ENCODE measurements at regions not wholly inside any gene's neighbourhood (a gene's known extent, or its start where the extent isn't known, plus 50 kb on each side); places are given as distances from the start of the nearest gene placed in this dataset.
"Not testable (repeated sequence)": the region's sequence is repeated elsewhere in the genome, so short reads cannot be mapped to it uniquely, and the experiment has no call there.

DNA sequence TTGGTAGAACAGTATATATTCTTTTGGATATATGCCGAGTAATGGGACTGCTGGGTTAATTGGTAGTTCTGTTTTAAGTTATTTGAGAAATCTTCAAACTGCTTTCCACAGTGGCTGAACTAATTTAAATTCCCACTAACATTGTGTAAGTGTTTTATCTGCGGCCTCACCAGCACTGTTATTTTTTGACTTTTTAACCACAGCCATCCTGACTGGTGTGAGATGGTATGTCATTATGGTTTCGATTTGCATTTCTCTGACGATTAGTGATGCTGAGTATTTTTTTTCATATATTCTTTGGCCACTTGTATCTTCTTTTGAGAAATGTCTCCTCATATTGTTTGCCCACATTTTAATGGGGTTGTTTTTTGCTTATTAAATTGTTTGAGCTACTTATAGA lies 357.4 kb downstream of the C12orf50 start:
- DNase-seq: no peak

GRCh38 chr12:87670448-87670847 lies 358.8 kb downstream of the C12orf50 start:
- DNase-seq: no peak

DNA sequence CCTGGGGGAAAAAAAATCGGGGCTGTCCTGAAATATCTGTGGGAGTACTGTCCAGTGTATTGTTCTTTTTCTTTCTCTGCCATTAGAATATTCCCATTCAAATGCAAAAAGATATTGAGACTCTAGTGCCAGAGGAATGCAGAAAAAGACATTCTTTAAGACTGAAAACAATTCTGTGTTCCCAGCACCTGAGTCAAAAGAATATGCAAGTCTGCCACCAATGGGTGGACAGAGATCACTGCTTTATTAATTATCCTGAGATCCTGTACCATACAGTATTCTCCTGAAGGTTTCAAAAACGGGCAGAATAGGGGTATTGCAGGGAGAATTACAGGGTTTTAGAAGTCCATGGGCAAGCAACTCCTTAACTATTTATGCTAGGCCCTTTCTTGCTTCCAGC lies 361.8 kb downstream of the C12orf50 start:
- DNase-seq: no peak

GRCh38 chr12:87661786-87662377 lies 367.3 kb downstream of the C12orf50 start:
- DNase-seq: no peak

DNA sequence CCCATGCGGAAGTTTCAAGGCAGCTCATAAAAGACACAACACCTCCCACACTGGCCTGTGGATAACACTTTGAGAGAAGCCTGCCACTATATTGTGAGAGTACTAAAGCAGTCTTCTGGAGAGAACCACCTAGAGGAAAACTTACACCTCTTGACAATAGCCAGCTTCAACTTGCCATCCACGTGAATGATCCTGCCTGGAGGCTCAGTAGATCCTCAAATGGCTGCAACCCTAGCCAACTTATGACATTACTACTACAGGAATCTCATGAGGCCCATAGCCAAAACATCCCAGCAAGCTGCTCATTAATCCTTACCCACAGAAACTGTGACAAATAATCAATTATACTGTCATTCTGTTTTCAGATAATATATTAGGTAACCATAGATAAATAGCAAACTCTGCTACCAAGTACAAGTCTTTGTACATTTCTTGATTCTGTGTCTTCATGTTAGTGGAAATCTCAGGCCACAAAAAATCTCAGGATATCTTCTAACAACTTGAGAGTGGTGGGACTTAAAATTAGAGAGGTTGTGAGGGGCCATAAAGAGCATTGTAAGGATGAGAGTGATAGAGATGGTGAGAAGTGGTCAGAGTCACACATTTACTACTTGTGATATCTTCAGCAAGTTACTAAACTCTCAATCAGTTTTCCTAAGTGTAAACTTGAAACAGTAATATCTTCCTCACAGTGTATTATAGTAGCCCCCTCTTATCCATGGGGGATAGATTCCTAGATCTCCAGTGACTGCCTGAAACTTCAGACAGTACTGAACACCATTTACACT lies 368.0 kb downstream of the C12orf50 start:
- no peak for DNase-seq

GRCh38 chr12:87660291-87660690 lies 368.9 kb downstream of the C12orf50 start:
- no peak for DNase-seq

DNA sequence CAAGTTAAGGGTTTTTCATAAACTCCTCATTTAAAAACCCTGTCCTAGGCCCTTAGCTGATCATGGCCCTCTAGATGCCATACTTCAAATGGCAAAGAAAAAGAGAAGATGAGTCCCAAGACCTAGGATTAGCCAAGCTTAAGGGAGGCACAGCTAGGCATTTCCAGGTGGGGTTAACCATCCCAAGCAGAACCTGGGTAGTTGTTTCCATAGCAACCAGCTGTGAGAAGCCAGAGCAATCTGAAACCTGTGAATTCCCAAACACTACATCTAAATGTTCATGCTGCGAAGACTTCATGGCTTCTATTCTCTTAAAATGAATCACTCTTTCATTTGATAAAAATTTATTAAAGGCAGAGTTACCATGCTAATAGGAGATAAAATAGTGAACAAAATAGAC lies 372.9 kb downstream of the C12orf50 start:
- DNase-seq: no peak

GRCh38 chr12:87651670-87652425 lies 377.4 kb downstream of the C12orf50 start:
- DNase-seq: no peak

- no peak for DNase-seq
Measured at GRCh38 chr12:87642245-87642644, 387.0 kb downstream of the C12orf50 start.

DNA sequence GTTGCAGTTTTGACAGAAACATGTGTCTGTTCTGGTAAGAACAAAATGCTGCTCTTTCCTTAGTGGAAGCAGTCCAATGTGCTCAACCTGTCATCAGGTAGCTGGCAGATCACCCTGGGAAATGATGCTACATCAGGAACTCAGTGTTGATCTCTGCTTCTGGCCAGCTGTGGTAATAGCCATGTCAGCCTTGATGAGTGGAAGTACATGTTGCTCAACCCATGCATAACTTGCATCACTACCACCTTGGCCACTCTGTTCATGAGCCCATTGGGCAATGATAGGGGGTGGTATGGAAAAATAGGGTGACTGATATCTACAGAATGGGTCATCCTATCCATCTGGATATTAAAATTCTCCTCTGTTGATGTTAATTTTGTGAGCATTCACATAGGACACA lies 411.0 kb downstream of the C12orf50 start:
- DNase-seq: no peak

- no peak for DNase-seq
Measured at GRCh38 chr12:87612996-87613395, 416.2 kb downstream of the C12orf50 start.

GRCh38 chr12:87608321-87608720 lies 420.9 kb downstream of the C12orf50 start:
- no peak for DNase-seq

GRCh38 chr12:87603727-87604126 lies 425.5 kb downstream of the C12orf50 start:
- DNase-seq: no peak

DNA sequence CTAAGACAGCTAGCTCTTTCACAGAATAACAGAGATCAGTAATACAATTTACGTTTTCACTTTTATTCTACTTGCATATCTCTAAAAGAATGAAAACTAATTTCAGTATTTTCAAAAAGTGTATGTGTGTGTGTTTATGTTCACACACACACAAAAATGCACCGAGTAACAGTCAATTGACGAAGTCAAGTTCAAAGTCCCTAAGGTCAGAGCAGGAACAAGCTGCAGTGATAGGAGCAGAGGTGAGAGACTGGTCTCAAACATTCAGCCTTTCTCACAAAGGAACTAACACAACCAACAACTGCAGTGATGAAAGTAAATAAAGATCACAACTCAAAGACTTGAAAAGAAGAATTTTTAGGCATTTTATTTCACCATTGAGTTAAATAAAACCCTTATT lies 429.7 kb downstream of the C12orf50 start:
- no peak for DNase-seq

DNA sequence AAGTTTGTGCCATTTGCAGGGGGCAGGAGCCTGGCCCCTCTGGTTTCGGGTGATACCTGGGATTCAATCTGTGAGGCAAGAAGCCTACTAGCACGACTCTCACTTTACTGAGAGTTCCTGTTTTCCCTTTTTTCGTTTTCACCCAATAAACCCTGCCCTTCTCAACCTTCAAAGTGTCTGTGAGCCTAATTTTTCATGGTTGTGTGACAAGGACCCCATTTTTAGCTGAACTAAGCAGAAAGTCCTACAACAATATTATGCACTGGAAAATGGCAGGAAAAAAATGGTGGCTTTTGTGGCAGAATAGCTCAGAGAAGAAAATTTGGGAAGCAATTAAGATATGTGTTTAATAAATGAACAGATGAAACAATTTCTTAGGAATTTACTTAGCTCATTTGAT lies 432.1 kb downstream of the C12orf50 start:
- DNase-seq: no peak

- DNase-seq: no peak
Measured at GRCh38 chr12:87596636-87597035, 432.6 kb downstream of the C12orf50 start.

DNA sequence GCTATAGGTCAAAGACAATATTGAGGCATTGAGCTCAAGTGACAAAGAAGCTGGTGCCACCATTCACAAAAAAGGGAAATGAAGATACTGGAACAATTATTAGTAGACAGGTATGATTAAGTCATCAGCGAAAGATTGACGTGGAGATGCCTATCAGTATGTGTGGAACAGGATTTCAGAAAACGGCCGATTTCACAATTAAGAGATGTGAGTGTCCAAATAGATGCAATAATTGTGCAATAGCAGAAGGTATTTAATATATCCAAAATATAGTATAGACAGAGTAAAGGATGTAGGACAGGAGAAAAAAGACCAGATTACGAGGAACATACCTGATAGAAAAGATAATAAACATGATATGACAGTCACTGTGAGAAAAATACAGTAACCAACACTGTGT lies 433.1 kb downstream of the C12orf50 start:
- no peak for DNase-seq

GRCh38 chr12:87585882-87586557 lies 443.2 kb downstream of the C12orf50 start:
- DNase-seq: no peak

DNA sequence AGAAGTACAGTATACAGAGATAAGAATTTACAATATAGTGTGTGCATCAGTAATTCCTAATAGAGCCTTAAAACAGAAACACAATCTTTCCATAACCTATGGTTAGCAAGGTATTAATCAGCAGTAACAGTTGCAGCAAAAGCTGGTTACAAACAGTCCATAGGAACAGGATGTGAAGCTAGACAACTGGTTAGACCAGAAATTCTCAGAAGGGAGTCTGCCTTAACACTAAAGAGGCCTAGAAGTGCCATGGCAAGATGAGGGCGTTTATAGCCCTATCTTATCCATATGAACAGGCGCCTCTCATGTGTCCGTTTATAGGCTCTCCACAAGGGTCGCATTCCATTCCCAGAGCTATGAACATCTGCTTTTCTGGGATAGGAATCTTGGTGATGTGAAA lies 450.1 kb downstream of the C12orf50 start:
- DNase-seq: not testable (repeated sequence)

DNA sequence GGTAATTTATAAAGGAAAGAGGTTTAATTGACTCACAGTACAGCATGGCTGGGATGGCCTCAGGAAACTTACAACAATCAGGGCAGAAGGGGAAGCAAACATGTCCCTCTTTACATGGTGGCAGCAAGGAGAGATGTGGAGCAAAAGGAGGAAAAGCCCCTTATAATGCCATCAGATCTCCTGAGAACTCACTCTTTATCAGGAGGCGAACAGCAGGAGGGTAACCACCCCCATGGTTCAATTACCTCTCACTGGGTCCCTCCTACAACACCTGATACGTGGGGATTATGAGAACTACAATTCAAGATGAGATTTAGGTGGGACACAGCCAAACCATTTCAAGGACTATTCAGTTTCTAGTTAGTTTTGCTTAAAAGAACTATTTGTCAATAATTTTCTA lies 453.3 kb downstream of the C12orf50 start:
- DNase-seq: no peak

GRCh38 chr12:87566918-87567317 lies 462.3 kb downstream of the C12orf50 start:
- not testable (repeated sequence) for DNase-seq

DNA sequence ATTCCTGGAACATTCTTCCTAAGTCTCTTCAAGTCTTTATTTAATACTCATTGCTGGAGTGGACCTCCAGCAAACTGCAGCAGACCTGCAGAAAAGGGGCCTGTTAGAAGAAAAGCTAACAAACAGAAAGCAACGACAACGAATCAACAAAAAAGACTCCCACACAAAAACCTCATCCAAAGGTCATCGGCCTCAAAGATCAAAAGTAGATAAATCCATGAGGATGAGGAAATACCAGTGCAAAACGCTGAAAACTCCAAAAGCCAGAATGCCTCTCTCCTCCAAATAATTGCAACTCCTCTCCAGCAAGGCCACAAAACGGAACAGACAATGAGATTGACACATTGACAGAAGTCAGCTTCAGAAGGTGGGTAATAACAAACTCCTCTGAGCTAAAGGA lies 472.2 kb downstream of the C12orf50 start:
- no peak for DNase-seq

DNA sequence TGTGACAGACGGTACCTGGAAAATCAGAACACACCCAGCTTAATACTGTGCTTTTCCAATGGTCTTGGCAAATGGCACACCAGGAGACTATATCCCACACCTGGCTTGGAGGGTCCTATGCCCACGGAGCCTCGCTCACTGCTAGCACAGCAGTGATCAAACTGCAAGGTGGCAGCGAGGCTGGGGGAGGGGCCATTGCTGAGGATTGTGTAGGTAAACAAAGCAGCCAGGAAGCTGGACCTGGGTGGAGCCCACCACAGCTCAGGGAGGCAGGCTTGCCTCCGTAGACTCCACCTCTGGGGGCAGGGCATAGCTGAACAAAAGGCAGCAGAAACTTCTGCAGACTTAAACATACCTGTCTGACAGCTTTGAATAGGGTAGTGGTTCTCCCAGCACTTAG lies 498.0 kb downstream of the C12orf50 start:
- DNase-seq: not testable (repeated sequence)
